ENCODE measurements at regions not wholly inside any gene's neighbourhood (a gene's known extent, or its start where the extent isn't known, plus 50 kb on each side); places are given as distances from the start of the nearest gene placed in this dataset.

DNA sequence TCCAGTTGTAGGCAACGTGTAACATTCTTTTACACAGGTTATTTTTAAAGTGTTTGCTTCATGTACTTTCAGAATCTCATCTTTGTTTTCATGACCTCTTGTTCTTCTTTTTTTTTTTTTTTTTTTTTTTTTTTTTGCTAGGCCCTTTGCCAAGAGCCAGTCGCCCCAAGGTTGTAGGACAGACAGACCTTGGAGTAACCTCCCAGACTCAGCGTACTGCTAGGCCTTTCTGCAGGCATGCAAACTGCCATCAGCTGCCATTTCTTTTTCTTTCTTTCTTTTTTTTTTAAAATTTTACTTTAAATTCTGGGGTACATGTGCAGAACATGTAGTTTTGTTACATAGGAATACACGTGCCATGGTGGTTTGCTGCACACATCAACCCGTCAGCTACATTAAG, 452.3 kb upstream of the MDGA2 start:
- H3K4me1 ChIP-seq (ENCODE audit: control insufficient read depth, low read length), result peaks cover 11% of the 10 kb centered on the region
- no peak overlapping the region for H3K4me2 ChIP-seq (ENCODE audit: low read length)
- no peaks in the 10 kb centered on the region for H3K27me3 ChIP-seq (ENCODE audit: control insufficient read depth, low read length)
- H3K27ac ChIP-seq (ENCODE audit: low read depth, low read length), result no peak overlapping the region
- no peaks in the 10 kb centered on the region for H3K9me2 ChIP-seq (replicated peaks; ENCODE audit: control insufficient read depth, low read length)
- TF ChIP-seq, protein P1, sequence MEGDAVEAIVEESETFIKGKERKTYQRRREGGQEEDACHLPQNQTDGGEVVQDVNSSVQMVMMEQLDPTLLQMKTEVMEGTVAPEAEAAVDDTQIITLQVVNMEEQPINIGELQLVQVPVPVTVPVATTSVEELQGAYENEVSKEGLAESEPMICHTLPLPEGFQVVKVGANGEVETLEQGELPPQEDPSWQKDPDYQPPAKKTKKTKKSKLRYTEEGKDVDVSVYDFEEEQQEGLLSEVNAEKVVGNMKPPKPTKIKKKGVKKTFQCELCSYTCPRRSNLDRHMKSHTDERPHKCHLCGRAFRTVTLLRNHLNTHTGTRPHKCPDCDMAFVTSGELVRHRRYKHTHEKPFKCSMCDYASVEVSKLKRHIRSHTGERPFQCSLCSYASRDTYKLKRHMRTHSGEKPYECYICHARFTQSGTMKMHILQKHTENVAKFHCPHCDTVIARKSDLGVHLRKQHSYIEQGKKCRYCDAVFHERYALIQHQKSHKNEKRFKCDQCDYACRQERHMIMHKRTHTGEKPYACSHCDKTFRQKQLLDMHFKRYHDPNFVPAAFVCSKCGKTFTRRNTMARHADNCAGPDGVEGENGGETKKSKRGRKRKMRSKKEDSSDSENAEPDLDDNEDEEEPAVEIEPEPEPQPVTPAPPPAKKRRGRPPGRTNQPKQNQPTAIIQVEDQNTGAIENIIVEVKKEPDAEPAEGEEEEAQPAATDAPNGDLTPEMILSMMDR (IDR thresholded peaks at IDR 0.05; ENCODE audit: low read depth, low read length, poor library complexity, severe bottlenecking), result no peak
- no peak for TF ChIP-seq EZH2phosphoT487 (IDR thresholded peaks at IDR 0.05; ENCODE audit: borderline replicate concordance, low read length)
- H3K79me2 ChIP-seq (ENCODE audit: control insufficient read depth, low read length), result no peaks in the 10 kb centered on the region
- H3K9me3 ChIP-seq (ENCODE audit: control insufficient read depth, insufficient read depth, low read length), result no peaks in the 10 kb centered on the region
- no peak overlapping the region for H3K4me3 ChIP-seq (ENCODE audit: low read length)
- no peaks in the 10 kb centered on the region for H3K36me3 ChIP-seq (ENCODE audit: control insufficient read depth, low read length)
- H4K20me1 ChIP-seq (ENCODE audit: control insufficient read depth, insufficient read depth, low read depth, low read length), result no peaks in the 10 kb centered on the region
- H3F3A ChIP-seq (ENCODE audit: control insufficient read depth, insufficient read depth), result no peaks in the 10 kb centered on the region

DNA sequence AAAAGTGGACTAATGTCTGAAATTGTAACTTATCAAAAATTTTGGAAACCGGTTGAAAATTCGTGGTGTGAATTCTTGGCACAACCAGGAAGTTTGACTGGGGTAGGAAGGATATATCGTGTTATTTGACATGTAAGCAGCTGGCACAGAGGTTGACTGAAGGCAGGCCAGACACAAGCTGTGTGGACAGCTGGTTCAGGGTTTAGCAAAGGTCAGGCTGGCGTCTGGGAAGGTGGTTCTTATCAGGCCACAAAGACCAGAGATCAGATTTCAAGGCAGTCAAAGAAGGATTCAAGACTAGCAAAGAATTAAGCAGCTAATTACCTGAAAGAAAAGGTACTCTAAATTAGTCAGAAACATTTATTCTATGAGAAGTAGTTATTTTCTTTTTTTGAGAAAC, 450.2 kb upstream of the MDGA2 start:
- TF ChIP-seq EZH2phosphoT487 (IDR thresholded peaks at IDR 0.05; ENCODE audit: borderline replicate concordance, low read length), result no peak
- TF ChIP-seq, protein P1 (IDR thresholded peaks at IDR 0.05; ENCODE audit: low read depth, low read length, poor library complexity, severe bottlenecking), result no peak
- no peak overlapping the region for H3K27ac ChIP-seq (ENCODE audit: low read depth, low read length)
- H3K36me3 ChIP-seq (ENCODE audit: control insufficient read depth, low read length), result no peaks in the 10 kb centered on the region
- H3K9me2 ChIP-seq (replicated peaks; ENCODE audit: control insufficient read depth, low read length), result no peaks in the 10 kb centered on the region
- H3K9me3 ChIP-seq (ENCODE audit: control insufficient read depth, insufficient read depth, low read length), result no peaks in the 10 kb centered on the region
- peaks cover 11% of the 10 kb centered on the region for H3K4me1 ChIP-seq (ENCODE audit: control insufficient read depth, low read length)
- no peaks in the 10 kb centered on the region for H3K79me2 ChIP-seq (ENCODE audit: control insufficient read depth, low read length)
- H3K4me3 ChIP-seq (ENCODE audit: low read length), result no peak overlapping the region
- no peaks in the 10 kb centered on the region for H3K27me3 ChIP-seq (ENCODE audit: control insufficient read depth, low read length)
- no peaks in the 10 kb centered on the region for H4K20me1 ChIP-seq (ENCODE audit: control insufficient read depth, insufficient read depth, low read depth, low read length)
- no peaks in the 10 kb centered on the region for H3F3A ChIP-seq (ENCODE audit: control insufficient read depth, insufficient read depth)
- no peak overlapping the region for H3K4me2 ChIP-seq (ENCODE audit: low read length)

DNA sequence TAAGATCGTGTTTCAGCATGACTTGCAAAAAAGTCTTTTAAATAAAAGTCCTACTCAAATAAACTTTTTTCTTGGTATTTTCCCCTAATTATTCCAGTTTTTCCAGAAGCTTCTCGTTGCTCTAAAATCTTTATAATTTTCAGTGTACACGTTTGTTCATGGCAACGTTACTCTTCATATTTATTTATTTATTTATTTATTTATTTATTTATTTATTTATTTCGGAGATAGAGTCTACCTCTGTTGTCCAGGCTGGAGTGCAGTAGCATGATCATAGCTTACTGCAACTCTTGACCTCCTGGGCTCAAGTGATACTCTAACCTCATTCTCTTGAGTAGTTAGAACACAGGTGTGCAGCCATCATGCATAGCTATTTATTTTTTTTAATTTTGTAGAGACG, 438.3 kb upstream of the MDGA2 start:
- Histone ChIP-seq H3K9me3 (ENCODE audit: control insufficient read depth, insufficient read depth, low read length) (no peaks in the 10 kb centered on the region; the same call in 1 of the 2 replicates), H3K27ac (ENCODE audit: low read depth, low read length) (no peak overlapping the region), H4K20me1 (ENCODE audit: control insufficient read depth, insufficient read depth, low read depth, low read length) (no peaks in the 10 kb centered on the region), H3K4me1 (ENCODE audit: control insufficient read depth, low read length) (no peaks in the 10 kb centered on the region), H3K9me2 (replicated peaks; ENCODE audit: control insufficient read depth, low read length) (no peaks in the 10 kb centered on the region), H3K4me2 (ENCODE audit: low read length) (no peak overlapping the region), H3F3A (ENCODE audit: control insufficient read depth, insufficient read depth) (no peaks in the 10 kb centered on the region), H3K79me2 (ENCODE audit: control insufficient read depth, low read length) (no peaks in the 10 kb centered on the region), H3K36me3 (ENCODE audit: control insufficient read depth, low read length) (no peaks in the 10 kb centered on the region), H3K27me3 (ENCODE audit: control insufficient read depth, low read length) (no peaks in the 10 kb centered on the region), H3K4me3 (ENCODE audit: low read length) (no peak overlapping the region)
- TF ChIP-seq EZH2phosphoT487 (IDR thresholded peaks at IDR 0.05; ENCODE audit: borderline replicate concordance, low read length), result no peak
- TF ChIP-seq, protein P1 (IDR thresholded peaks at IDR 0.05; ENCODE audit: low read depth, low read length, poor library complexity, severe bottlenecking), result no peak

DNA sequence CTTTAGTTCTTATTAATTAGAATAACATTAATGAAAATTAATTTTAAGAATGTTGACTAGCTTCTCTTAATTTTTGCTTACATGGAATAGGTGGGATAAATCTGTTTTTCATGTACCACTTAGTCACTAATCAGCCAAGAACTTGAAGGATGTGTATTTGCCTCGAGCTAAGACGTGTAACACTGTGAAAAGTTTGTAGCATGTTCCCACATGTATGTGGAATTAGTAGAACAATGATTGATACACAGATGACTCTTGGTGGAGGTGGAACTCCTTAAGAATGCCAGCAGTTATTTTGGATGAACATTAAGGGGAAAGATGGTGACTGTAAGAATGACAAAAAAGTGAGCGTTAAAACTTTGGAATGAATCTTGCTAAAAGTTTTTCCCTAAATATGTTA, 435.7 kb upstream of the MDGA2 start:
- H3K27me3 ChIP-seq (ENCODE audit: control insufficient read depth, low read length), result no peaks in the 10 kb centered on the region

More for the DNA sequence above, 435.7 kb upstream of the MDGA2 start:
- Histone ChIP-seq H3K4me2 (ENCODE audit: low read length) (no peak overlapping the region), H3K9me3 (ENCODE audit: control insufficient read depth, insufficient read depth, low read length) (no peaks in the 10 kb centered on the region; the same call in 1 of the 2 replicates), H3K79me2 (ENCODE audit: control insufficient read depth, low read length) (no peaks in the 10 kb centered on the region), H4K20me1 (ENCODE audit: control insufficient read depth, insufficient read depth, low read depth, low read length) (no peaks in the 10 kb centered on the region), H3K4me1 (ENCODE audit: control insufficient read depth, low read length) (no peaks in the 10 kb centered on the region), H3K27ac (ENCODE audit: low read depth, low read length) (no peak overlapping the region), H3K9me2 (replicated peaks; ENCODE audit: control insufficient read depth, low read length) (no peaks in the 10 kb centered on the region), H3K36me3 (ENCODE audit: control insufficient read depth, low read length) (no peaks in the 10 kb centered on the region), H3K4me3 (ENCODE audit: low read length) (no peak overlapping the region), H3F3A (ENCODE audit: control insufficient read depth, insufficient read depth) (no peaks in the 10 kb centered on the region)
- TF ChIP-seq, protein P1 (IDR thresholded peaks at IDR 0.05; ENCODE audit: low read depth, low read length, poor library complexity, severe bottlenecking), result no peak
- TF ChIP-seq EZH2phosphoT487 (IDR thresholded peaks at IDR 0.05; ENCODE audit: borderline replicate concordance, low read length), result no peak
